ENCODE measurements at regions not wholly inside any gene's neighbourhood (a gene's known extent, or its start where the extent isn't known, plus 50 kb on each side); places are given as distances from the start of the nearest gene placed in this dataset.
"Not testable (repeated sequence)": the region's sequence is repeated elsewhere in the genome, so short reads cannot be mapped to it uniquely, and the experiment has no call there.

- DNase-seq = no peak
- H3K4me3 ChIP-seq (ENCODE audit: insufficient read depth, low read depth, low read length) = no peak overlapping the region
- H3K27me3 ChIP-seq (ENCODE audit: control insufficient read depth, insufficient read depth, low read length) = no peaks in the 10 kb centered on the region; the same call in 1 of the 2 replicates
- H3K36me3 ChIP-seq (replicated peaks; ENCODE audit: control insufficient read depth, insufficient read depth, low read length) = no peaks in the 10 kb centered on the region
Observed at GRCh38 chr10:124176349-124177179, 83.2 kb upstream of the CHST15 start.

DNA sequence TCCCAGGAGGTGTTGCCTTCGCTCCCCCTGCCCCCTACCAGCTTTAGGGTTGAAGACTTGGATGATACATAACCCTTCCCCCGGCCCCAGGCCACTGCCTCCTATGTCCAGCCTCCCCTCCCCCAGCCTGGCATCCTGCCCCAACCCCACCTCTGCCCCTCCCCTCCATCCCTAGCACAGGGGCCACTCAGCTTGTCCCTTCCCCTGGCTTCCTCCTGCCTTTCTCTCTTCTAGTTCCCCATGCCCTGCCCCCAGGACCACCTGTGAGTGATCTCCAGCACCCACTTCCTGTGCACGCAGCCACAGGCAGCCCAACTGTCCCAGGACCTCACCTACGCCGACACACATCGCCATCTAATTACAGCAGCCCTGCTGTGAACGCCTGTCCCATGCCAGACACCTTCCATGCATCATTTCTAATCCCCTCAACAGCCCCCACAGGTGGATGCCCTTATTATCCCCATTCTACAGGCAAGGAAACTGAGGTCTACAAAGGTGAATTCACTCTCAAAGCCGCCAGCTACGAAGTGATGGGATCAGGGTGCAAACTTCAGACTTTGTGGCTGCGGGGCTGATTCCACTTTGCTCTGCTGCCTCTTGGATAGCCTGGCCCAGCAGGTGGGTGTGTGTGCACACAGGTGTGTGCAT, 82.4 kb upstream of the CHST15 start:
- Histone ChIP-seq H3K36me3 (replicated peaks; ENCODE audit: control insufficient read depth, insufficient read depth, low read length) (no peaks in the 10 kb centered on the region), H3K4me3 (ENCODE audit: insufficient read depth, low read depth, low read length) (no peak overlapping the region), H3K27me3 (ENCODE audit: control insufficient read depth, insufficient read depth, low read length) (no peaks in the 10 kb centered on the region; the same call in 1 of the 2 replicates)
- no peak for DNase-seq

DNA sequence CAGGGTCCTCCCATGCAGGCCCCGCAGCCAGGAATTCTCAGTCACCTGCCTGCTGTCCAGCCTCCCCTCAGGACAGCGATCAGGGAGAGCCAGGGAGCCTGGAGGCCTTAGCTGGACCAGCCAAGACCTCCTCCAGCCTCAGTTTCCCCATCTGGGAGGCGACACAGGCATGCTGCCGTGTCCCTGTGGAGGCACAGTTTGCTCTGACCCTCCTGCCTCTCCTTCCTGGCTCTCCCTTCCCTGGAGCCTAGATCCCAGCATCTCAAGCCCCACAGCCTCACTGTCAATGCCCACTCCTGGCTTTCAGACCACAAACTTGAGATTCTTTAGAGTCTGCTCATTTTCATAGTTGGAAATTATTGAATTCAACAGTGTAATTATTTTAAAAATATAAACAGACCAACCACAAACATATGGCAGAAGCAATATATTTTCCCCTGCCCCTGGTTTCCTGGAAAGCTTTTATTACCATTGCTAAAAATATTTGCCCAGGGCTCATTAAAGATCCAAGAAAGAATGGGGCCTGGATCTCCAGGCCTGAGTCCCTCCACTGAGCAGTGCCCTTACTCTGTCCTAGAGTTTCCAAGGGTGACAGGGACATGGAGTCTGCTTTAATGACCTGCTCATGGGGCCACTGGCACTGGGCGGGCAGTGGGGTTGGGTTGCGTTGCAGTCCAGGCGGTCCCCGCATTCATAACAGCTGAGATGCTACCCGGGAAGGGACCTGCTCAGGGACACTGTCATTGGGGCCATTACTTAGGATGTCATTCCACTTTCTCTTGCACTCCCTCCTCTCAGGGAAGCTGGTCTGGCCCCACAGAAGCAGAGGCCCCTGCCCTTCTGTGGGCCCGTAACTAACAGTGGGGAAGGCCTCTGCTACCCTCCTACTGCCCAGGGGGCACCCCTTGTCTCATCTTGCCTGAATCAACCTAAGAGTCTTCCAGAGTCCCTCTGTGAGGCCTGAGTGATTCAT, 81.6 kb upstream of the CHST15 start:
- H3K27me3 ChIP-seq (ENCODE audit: control insufficient read depth, insufficient read depth, low read length) = no peaks in the 10 kb centered on the region; the same call in 1 of the 2 replicates
- H3K4me3 ChIP-seq (ENCODE audit: insufficient read depth, low read depth, low read length) = no peak overlapping the region
- H3K36me3 ChIP-seq (replicated peaks; ENCODE audit: control insufficient read depth, insufficient read depth, low read length) = no peaks in the 10 kb centered on the region
- no peak for DNase-seq

DNA sequence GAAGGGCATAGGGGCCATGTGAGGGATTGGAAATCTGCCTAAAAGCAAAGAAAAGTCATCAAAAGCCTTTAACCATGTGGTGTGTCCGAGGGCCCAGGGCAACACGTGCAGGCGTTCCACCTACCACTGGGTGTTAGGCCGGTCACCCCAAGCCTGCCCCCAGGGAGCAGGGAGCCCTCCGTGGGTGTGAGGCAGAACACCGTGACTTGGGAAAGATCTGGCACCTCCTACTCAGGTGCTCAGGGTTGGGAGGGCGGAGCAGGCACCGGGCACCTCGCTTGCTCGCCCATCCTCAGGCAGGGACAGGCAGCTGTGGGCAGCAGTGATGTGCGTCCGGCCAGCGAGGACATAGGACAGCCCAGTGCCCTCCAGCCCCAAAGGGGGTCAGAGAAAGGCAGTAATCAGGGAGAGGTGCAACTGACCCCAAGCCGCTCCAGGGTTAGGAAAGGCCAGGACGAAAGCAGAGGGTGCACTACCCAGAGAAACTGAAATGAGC, 80.7 kb upstream of the CHST15 start:
- Histone ChIP-seq H3K36me3 (replicated peaks; ENCODE audit: control insufficient read depth, insufficient read depth, low read length) (no peaks in the 10 kb centered on the region), H3K27me3 (ENCODE audit: control insufficient read depth, insufficient read depth, low read length) (no peaks in the 10 kb centered on the region; the same call in 1 of the 2 replicates), H3K4me3 (ENCODE audit: insufficient read depth, low read depth, low read length) (no peak overlapping the region)
- DNase-seq = peak; percentile 51

GRCh38 chr10:124173298-124173900, 80.0 kb upstream of the CHST15 start:
- DNase-seq = peak; percentile 41
- H3K36me3 ChIP-seq (replicated peaks; ENCODE audit: control insufficient read depth, insufficient read depth, low read length) = no peaks in the 10 kb centered on the region
- H3K27me3 ChIP-seq (ENCODE audit: control insufficient read depth, insufficient read depth, low read length) = no peaks in the 10 kb centered on the region; the same call in 1 of the 2 replicates
- no peak overlapping the region for H3K4me3 ChIP-seq (ENCODE audit: insufficient read depth, low read depth, low read length)

- Histone ChIP-seq H3K27me3 (ENCODE audit: control insufficient read depth, insufficient read depth, low read length) (no peaks in the 10 kb centered on the region; the same call in 1 of the 2 replicates), H3K4me3 (ENCODE audit: insufficient read depth, low read depth, low read length) (no peak overlapping the region), H3K36me3 (replicated peaks; ENCODE audit: control insufficient read depth, insufficient read depth, low read length) (no peaks in the 10 kb centered on the region)
- peak; percentile 21 for DNase-seq
Observed at GRCh38 chr10:124172181-124172916, 79.0 kb upstream of the CHST15 start.

- H3K27me3 ChIP-seq (ENCODE audit: control insufficient read depth, insufficient read depth, low read length) = no peaks in the 10 kb centered on the region; the same call in 1 of the 2 replicates
- no peak for DNase-seq
- no peak overlapping the region for H3K4me3 ChIP-seq (ENCODE audit: insufficient read depth, low read depth, low read length)
- H3K36me3 ChIP-seq (replicated peaks; ENCODE audit: control insufficient read depth, insufficient read depth, low read length) = no peaks in the 10 kb centered on the region
Observed at GRCh38 chr10:124171561-124171960, 78.2 kb upstream of the CHST15 start.

DNA sequence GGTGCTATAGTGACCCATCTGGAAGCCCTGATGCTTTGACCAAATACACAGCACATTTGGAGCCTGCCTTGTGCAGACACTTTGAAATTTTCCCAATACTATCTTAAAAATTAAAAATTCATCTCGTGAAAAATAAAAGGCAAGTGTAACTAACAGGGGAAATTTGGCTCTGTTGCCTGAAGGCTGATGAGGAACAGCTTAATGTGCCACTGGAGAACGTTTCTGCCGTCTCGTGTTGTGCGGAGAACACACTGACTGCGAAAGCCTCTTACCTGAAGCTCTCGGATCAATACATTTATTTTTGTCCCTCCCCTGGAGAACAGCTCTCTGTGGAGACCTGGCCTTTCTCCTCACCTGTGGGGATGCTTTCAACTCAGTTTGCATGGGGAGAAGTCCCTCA, 77.2 kb upstream of the CHST15 start:
- DNase-seq = no peak
- Histone ChIP-seq H3K27me3 (ENCODE audit: control insufficient read depth, insufficient read depth, low read length) (no peaks in the 10 kb centered on the region; the same call in 1 of the 2 replicates), H3K36me3 (replicated peaks; ENCODE audit: control insufficient read depth, insufficient read depth, low read length) (no peaks in the 10 kb centered on the region), H3K4me3 (ENCODE audit: insufficient read depth, low read depth, low read length) (no peak overlapping the region)

- H3K36me3 ChIP-seq (replicated peaks; ENCODE audit: control insufficient read depth, insufficient read depth, low read length) = no peaks in the 10 kb centered on the region
- no peak for DNase-seq
- no peaks in the 10 kb centered on the region; the same call in 1 of the 2 replicates for H3K27me3 ChIP-seq (ENCODE audit: control insufficient read depth, insufficient read depth, low read length)
- no peak overlapping the region for H3K4me3 ChIP-seq (ENCODE audit: insufficient read depth, low read depth, low read length)
Observed at GRCh38 chr10:124168991-124169802, 75.8 kb upstream of the CHST15 start.

- no peaks in the 10 kb centered on the region for H3K36me3 ChIP-seq (replicated peaks; ENCODE audit: control insufficient read depth, insufficient read depth, low read length)
- H3K27me3 ChIP-seq (ENCODE audit: control insufficient read depth, insufficient read depth, low read length) = no peaks in the 10 kb centered on the region; the same call in 1 of the 2 replicates
- DNase-seq = no peak
- H3K4me3 ChIP-seq (ENCODE audit: insufficient read depth, low read depth, low read length) = no peak overlapping the region
Observed at GRCh38 chr10:124168581-124168980, 75.2 kb upstream of the CHST15 start.

DNA sequence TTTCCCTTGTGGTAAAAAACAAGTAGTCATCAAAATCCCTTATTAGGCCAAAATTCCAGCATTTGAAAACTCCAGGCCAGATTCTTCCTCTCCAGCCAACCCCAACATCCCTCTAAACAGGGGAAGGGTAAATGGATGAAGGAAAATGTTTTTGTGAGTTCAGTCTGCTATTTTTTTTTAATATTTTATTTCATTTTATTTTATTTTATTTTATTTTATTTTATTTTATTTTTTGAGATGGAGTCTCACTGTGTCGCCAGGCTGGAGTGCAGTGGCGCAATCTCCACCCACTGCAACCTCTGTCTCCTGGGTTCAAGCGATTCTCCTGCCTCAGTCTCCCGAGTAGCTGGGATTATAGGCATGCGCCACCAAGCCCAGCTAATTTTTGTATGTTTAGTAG, 74.5 kb upstream of the CHST15 start:
- H3K4me3 ChIP-seq (ENCODE audit: insufficient read depth, low read depth, low read length); H3K27me3 ChIP-seq (ENCODE audit: control insufficient read depth, insufficient read depth, low read length); H3K36me3 ChIP-seq (replicated peaks; ENCODE audit: control insufficient read depth, insufficient read depth, low read length); DNase-seq: not testable (repeated sequence)

DNA sequence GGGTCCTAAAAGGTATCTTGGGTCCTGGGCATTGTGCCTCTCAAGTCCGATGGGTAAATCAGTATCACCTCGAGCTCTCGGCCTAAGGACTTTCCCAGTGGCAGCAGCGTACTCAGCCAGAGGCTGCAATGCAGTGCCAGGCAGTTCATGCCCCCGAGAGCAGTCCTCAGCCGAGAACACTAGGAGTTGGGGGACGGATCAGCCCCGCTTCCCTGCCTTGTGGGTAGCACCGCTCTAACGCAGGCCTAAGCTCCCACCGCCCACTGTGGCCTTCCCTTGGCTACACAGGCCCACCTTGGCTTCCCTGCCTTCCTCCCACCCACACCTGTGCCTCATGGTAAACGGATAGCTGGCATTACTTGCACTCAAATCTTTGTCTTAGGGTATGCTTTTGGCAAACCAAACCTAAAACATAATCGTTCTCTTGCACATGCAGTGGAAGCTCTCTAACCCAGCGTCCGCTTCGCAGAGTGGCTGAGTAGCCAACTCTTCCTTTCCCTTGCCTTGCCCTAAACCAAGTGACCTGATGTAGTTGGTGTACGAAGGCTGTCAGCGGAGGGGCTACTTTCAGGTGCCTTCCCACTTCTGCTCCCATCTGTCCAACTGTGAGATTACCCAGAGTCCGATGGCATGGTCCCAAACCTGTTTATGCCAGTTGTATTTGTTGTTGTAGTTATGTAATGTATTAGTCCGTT, 73.2 kb upstream of the CHST15 start:
- DNase-seq = no peak
- H3K36me3 ChIP-seq (replicated peaks; ENCODE audit: control insufficient read depth, insufficient read depth, low read length) = no peaks in the 10 kb centered on the region
- H3K4me3 ChIP-seq (ENCODE audit: insufficient read depth, low read depth, low read length) = no peak overlapping the region

More for the DNA sequence above, 73.2 kb upstream of the CHST15 start:
- no peaks in the 10 kb centered on the region for H3K27me3 ChIP-seq (ENCODE audit: control insufficient read depth, insufficient read depth, low read length)
